ENCODE measurements at regions not wholly inside any gene's neighbourhood (a gene's known extent, or its start where the extent isn't known, plus 50 kb on each side); places are given as distances from the start of the nearest gene placed in this dataset.
"Not testable (repeated sequence)": the region's sequence is repeated elsewhere in the genome, so short reads cannot be mapped to it uniquely, and the experiment has no call there.

DNA sequence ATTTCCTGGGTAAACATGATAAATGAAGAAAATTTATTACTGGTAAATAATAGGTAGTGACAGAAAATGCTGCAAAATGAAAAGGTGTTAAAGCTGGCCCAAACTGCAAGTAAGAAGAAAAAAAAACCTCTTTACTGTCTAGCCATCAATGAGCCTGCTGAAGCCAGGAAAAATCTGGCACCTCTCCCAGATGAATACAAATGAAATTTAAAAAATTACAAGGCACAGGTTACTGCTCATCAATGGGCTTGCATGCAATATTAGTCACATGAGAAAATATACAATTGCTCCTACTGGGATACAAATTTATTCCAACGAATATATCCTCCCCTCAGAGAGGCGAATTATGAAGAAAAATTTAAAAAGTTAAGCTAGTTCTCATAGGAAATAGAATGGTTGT lies 1422.5 kb downstream of the KCNT2 start:
- no peaks in the 10 kb centered on the region for H3K4me1 ChIP-seq (ENCODE audit: control insufficient read depth in 1 of 2, insufficient read depth in 2 of 2, low read length in 2 of 2)
- H2BK12ac ChIP-seq (ENCODE audit: low read length): no peak overlapping the region
- H3K79me2 ChIP-seq (ENCODE audit: control insufficient read depth, insufficient read depth, low read length, poor library complexity): no peaks in the 10 kb centered on the region
- H2AK5ac ChIP-seq (ENCODE audit: low read length): no peak overlapping the region
- H3K18ac ChIP-seq (ENCODE audit: low read length): no peak overlapping the region
- H3K4me3 ChIP-seq (ENCODE audit: low read depth, low read length): no peak overlapping the region
- no peak overlapping the region for H3K14ac ChIP-seq (ENCODE audit: low read length)
- WGBS (ENCODE audit: extremely low coverage, insufficient coverage, insufficient read length): no CpG with 5 or more reads among the region's 2 CpGs
- no peaks in the 10 kb centered on the region for H3K79me1 ChIP-seq (ENCODE audit: low read length)
- no peak overlapping the region for H4K8ac ChIP-seq (ENCODE audit: low read depth, low read length)
- no peak overlapping the region for H3K23ac ChIP-seq (ENCODE audit: low read length)
- H4K12ac ChIP-seq (ENCODE audit: low read depth, low read length): no peak overlapping the region
- H2BK5ac ChIP-seq (ENCODE audit: low read depth, low read length, poor library complexity): no peak overlapping the region
- H3K36me3 ChIP-seq (ENCODE audit: control insufficient read depth in 1 of 2, insufficient read depth in 2 of 2, low read length in 2 of 2): no peaks in the 10 kb centered on the region
- no peak for DNase-seq
- H2AFZ ChIP-seq (ENCODE audit: insufficient read depth, low read length, poor library complexity): no peak overlapping the region
- H3K27me3 ChIP-seq (ENCODE audit: insufficient read depth, low read length): no peaks in the 10 kb centered on the region
- no peak overlapping the region for H3K27ac ChIP-seq (ENCODE audit: low read depth, low read length)
- no peak overlapping the region for H3K4ac ChIP-seq (ENCODE audit: low read depth, low read length)
- H3K4me2 ChIP-seq (ENCODE audit: low read length): no peak overlapping the region
- no peak overlapping the region for H3K9ac ChIP-seq (ENCODE audit: low read length)
- no peaks in the 10 kb centered on the region for H3K9me3 ChIP-seq (ENCODE audit: insufficient read depth, low read depth, low read length)
- H4K91ac ChIP-seq (ENCODE audit: low read depth, low read length): no peak overlapping the region
- no peak overlapping the region for H2BK120ac ChIP-seq (ENCODE audit: insufficient read depth, low read length, poor library complexity)

DNA sequence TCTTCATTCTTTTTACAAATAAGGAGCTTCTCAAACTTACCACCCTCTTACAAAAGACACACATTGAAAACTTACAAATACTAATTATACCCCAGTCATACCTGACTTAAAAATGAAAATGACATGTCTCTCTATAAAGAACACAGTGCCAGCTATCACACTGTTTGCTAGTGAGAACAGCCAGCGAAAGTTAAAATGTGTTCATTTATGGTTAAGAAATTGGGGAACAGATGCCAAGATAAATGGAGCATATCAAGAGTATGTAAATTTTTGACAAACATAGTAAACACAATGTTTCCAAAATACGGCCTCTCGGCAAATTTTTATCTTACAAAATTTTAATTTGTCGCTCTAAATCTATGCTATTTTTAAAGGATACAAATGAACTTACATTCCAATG lies 1422.9 kb downstream of the KCNT2 start:
- Histone ChIP-seq H2AFZ (ENCODE audit: insufficient read depth, low read length, poor library complexity) (no peak overlapping the region), H3K9ac (ENCODE audit: low read length) (no peak overlapping the region), H3K79me2 (ENCODE audit: control insufficient read depth, insufficient read depth, low read length, poor library complexity) (no peaks in the 10 kb centered on the region), H2BK120ac (ENCODE audit: insufficient read depth, low read length, poor library complexity) (no peak overlapping the region), H2AK5ac (ENCODE audit: low read length) (no peak overlapping the region), H3K4me2 (ENCODE audit: low read length) (no peak overlapping the region), H2BK12ac (ENCODE audit: low read length) (no peak overlapping the region), H3K14ac (ENCODE audit: low read length) (no peak overlapping the region), H3K23ac (ENCODE audit: low read length) (no peak overlapping the region), H3K9me3 (ENCODE audit: insufficient read depth, low read depth, low read length) (no peaks in the 10 kb centered on the region), H3K27me3 (ENCODE audit: insufficient read depth, low read length) (no peaks in the 10 kb centered on the region), H4K12ac (ENCODE audit: low read depth, low read length) (no peak overlapping the region), H2BK5ac (ENCODE audit: low read depth, low read length, poor library complexity) (no peak overlapping the region), H4K8ac (ENCODE audit: low read depth, low read length) (no peak overlapping the region), H3K4ac (ENCODE audit: low read depth, low read length) (no peak overlapping the region), H4K91ac (ENCODE audit: low read depth, low read length) (no peak overlapping the region), H3K18ac (ENCODE audit: low read length) (no peak overlapping the region), H3K36me3 (ENCODE audit: control insufficient read depth in 1 of 2, insufficient read depth in 2 of 2, low read length in 2 of 2) (no peaks in the 10 kb centered on the region), H3K4me1 (ENCODE audit: control insufficient read depth in 1 of 2, insufficient read depth in 2 of 2, low read length in 2 of 2) (no peaks in the 10 kb centered on the region), H3K27ac (ENCODE audit: low read depth, low read length) (no peak overlapping the region), H3K4me3 (ENCODE audit: low read depth, low read length) (no peak overlapping the region), H3K79me1 (ENCODE audit: low read length) (no peaks in the 10 kb centered on the region)
- no peak for DNase-seq
- WGBS (ENCODE audit: extremely low coverage, insufficient coverage, insufficient read length): no CpG with 5 or more reads among the region's 4 CpGs

DNA sequence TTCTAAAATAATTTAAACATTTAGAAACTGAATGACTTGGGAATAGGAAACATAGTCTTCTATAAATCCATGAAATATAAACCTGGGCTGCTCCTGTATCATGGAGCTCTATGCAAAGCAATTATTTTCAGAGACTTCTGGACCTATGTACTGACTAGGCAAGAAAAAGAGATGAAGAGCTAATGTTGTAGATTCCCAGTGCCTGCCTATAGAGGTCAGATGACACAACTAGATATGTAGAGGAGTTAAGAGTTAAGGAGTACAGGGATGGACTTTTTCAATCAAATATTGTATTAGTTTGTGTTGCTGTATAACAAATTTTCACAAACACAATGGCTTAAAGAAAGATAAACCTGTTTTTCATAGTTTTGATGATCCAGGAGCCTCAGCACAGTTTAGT lies 1434.5 kb downstream of the KCNT2 start:
- H2BK12ac ChIP-seq (ENCODE audit: low read length): no peak overlapping the region
- H3K9ac ChIP-seq (ENCODE audit: low read length): no peak overlapping the region
- H3K4me3 ChIP-seq (ENCODE audit: low read depth, low read length): no peak overlapping the region
- no peak overlapping the region for H3K14ac ChIP-seq (ENCODE audit: low read length)
- H2AK5ac ChIP-seq (ENCODE audit: low read length): no peak overlapping the region
- H4K12ac ChIP-seq (ENCODE audit: low read depth, low read length): no peak overlapping the region
- no peaks in the 10 kb centered on the region for H3K79me2 ChIP-seq (ENCODE audit: control insufficient read depth, insufficient read depth, low read length, poor library complexity)
- H3K4ac ChIP-seq (ENCODE audit: low read depth, low read length): no peak overlapping the region
- H2AFZ ChIP-seq (ENCODE audit: insufficient read depth, low read length, poor library complexity): no peak overlapping the region
- no peak overlapping the region for H2BK5ac ChIP-seq (ENCODE audit: low read depth, low read length, poor library complexity)
- H3K27ac ChIP-seq (ENCODE audit: low read depth, low read length): no peak overlapping the region
- H3K9me3 ChIP-seq (ENCODE audit: insufficient read depth, low read depth, low read length): no peaks in the 10 kb centered on the region
- H3K4me2 ChIP-seq (ENCODE audit: low read length): no peak overlapping the region
- no peaks in the 10 kb centered on the region for H3K27me3 ChIP-seq (ENCODE audit: insufficient read depth, low read length)
- H4K8ac ChIP-seq (ENCODE audit: low read depth, low read length): no peak overlapping the region
- no peak overlapping the region for H2BK120ac ChIP-seq (ENCODE audit: insufficient read depth, low read length, poor library complexity)
- no peak overlapping the region for H3K23ac ChIP-seq (ENCODE audit: low read length)
- no peaks in the 10 kb centered on the region for H3K4me1 ChIP-seq (ENCODE audit: control insufficient read depth in 1 of 2, insufficient read depth in 2 of 2, low read length in 2 of 2)
- no peak for DNase-seq
- H3K18ac ChIP-seq (ENCODE audit: low read length): no peak overlapping the region
- H3K36me3 ChIP-seq (ENCODE audit: control insufficient read depth in 1 of 2, insufficient read depth in 2 of 2, low read length in 2 of 2): no peaks in the 10 kb centered on the region
- H4K91ac ChIP-seq (ENCODE audit: low read depth, low read length): no peak overlapping the region
- no peaks in the 10 kb centered on the region for H3K79me1 ChIP-seq (ENCODE audit: low read length)

DNA sequence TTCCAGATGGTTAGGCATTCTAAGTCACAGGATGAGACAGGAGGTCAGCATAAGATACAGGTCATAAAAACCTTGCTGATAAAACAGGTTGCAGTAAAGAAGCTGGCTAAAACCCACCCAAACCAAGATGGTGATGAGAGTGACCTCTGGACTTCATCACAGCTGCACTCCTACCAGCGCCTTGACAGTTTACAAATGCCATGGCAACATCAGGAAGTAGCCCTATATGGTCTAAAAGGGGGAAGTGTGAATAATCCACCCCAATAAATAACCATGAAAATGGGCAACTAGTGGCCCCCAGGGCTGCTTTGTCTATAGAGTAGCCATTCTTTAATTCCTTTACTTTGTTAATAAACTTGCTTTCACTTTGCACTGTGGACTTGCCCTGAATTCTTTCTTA lies 1448.4 kb downstream of the KCNT2 start:
- H3K27me3 ChIP-seq (ENCODE audit: insufficient read depth, low read length); H3K27ac ChIP-seq (ENCODE audit: low read depth, low read length); H2AK5ac ChIP-seq (ENCODE audit: low read length); H2AFZ ChIP-seq (ENCODE audit: insufficient read depth, low read length, poor library complexity); H3K18ac ChIP-seq (ENCODE audit: low read length); H2BK120ac ChIP-seq (ENCODE audit: insufficient read depth, low read length, poor library complexity); H3K4me1 ChIP-seq (ENCODE audit: control insufficient read depth in 1 of 2, insufficient read depth in 2 of 2, low read length in 2 of 2); H3K4me2 ChIP-seq (ENCODE audit: low read length); H3K9ac ChIP-seq (ENCODE audit: low read length); H4K8ac ChIP-seq (ENCODE audit: low read depth, low read length); H3K79me1 ChIP-seq (ENCODE audit: low read length); H4K12ac ChIP-seq (ENCODE audit: low read depth, low read length); DNase-seq; H2BK12ac ChIP-seq (ENCODE audit: low read length); H3K79me2 ChIP-seq (ENCODE audit: control insufficient read depth, insufficient read depth, low read length, poor library complexity); H3K14ac ChIP-seq (ENCODE audit: low read length); H4K91ac ChIP-seq (ENCODE audit: low read depth, low read length); H3K23ac ChIP-seq (ENCODE audit: low read length); H3K4me3 ChIP-seq (ENCODE audit: low read depth, low read length); H2BK5ac ChIP-seq (ENCODE audit: low read depth, low read length, poor library complexity); H3K9me3 ChIP-seq (ENCODE audit: insufficient read depth, low read depth, low read length); H3K36me3 ChIP-seq (ENCODE audit: control insufficient read depth in 1 of 2, insufficient read depth in 2 of 2, low read length in 2 of 2); H3K4ac ChIP-seq (ENCODE audit: low read depth, low read length): not testable (repeated sequence)
- WGBS (ENCODE audit: extremely low coverage, insufficient coverage, insufficient read length): no CpG with 5 or more reads among the region's 1 CpG

DNA sequence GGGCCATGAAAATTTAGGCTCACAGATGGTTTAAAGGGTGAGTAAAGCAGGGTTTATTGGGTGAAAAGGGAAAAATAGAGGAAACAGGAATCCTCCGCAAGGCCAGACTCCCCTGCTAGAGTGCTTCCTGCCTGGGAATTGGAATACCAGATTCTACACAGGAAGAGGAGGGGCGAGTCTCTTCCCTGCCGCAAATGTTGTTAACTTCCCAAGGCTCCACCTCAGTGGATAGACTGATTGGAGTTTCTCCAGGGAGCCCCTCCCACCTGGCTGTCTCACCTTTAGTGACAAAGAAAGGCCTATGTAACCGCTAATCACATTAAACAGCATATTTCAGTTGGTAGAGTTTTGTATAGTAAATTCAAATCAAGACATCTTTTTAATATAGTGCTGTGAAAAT lies 1450.1 kb downstream of the KCNT2 start:
- no peak overlapping the region for H3K4ac ChIP-seq (ENCODE audit: low read depth, low read length)
- DNase-seq: no peak
- H4K8ac ChIP-seq (ENCODE audit: low read depth, low read length): no peak overlapping the region
- H3K18ac ChIP-seq (ENCODE audit: low read length): no peak overlapping the region
- H3K36me3 ChIP-seq (ENCODE audit: control insufficient read depth in 1 of 2, insufficient read depth in 2 of 2, low read length in 2 of 2): no peaks in the 10 kb centered on the region
- H4K12ac ChIP-seq (ENCODE audit: low read depth, low read length): no peak overlapping the region
- H2BK5ac ChIP-seq (ENCODE audit: low read depth, low read length, poor library complexity): no peak overlapping the region
- H3K4me2 ChIP-seq (ENCODE audit: low read length): no peak overlapping the region
- no peak overlapping the region for H3K14ac ChIP-seq (ENCODE audit: low read length)
- H3K4me1 ChIP-seq (ENCODE audit: control insufficient read depth in 1 of 2, insufficient read depth in 2 of 2, low read length in 2 of 2): no peaks in the 10 kb centered on the region
- no peaks in the 10 kb centered on the region for H3K79me1 ChIP-seq (ENCODE audit: low read length)
- no peak overlapping the region for H3K27ac ChIP-seq (ENCODE audit: low read depth, low read length)
- H3K9ac ChIP-seq (ENCODE audit: low read length): no peak overlapping the region
- no peaks in the 10 kb centered on the region for H3K9me3 ChIP-seq (ENCODE audit: insufficient read depth, low read depth, low read length)
- H3K79me2 ChIP-seq (ENCODE audit: control insufficient read depth, insufficient read depth, low read length, poor library complexity): no peaks in the 10 kb centered on the region
- WGBS (ENCODE audit: extremely low coverage, insufficient coverage, insufficient read length): no CpG with 5 or more reads among the region's 4 CpGs
- no peak overlapping the region for H4K91ac ChIP-seq (ENCODE audit: low read depth, low read length)
- no peak overlapping the region for H2BK12ac ChIP-seq (ENCODE audit: low read length)
- H3K27me3 ChIP-seq (ENCODE audit: insufficient read depth, low read length): no peaks in the 10 kb centered on the region
- no peak overlapping the region for H2AFZ ChIP-seq (ENCODE audit: insufficient read depth, low read length, poor library complexity)
- H3K23ac ChIP-seq (ENCODE audit: low read length): no peak overlapping the region
- no peak overlapping the region for H2AK5ac ChIP-seq (ENCODE audit: low read length)
- no peak overlapping the region for H3K4me3 ChIP-seq (ENCODE audit: low read depth, low read length)
- no peak overlapping the region for H2BK120ac ChIP-seq (ENCODE audit: insufficient read depth, low read length, poor library complexity)
